ENCODE measurements at regions not wholly inside any gene's neighbourhood (a gene's known extent, or its start where the extent isn't known, plus 50 kb on each side); places are given as distances from the start of the nearest gene placed in this dataset.

GRCh38 chr6:121816906-121817540, 381.6 kb downstream of the GJA1 start:
- no peak for TF ChIP-seq REST (IDR thresholded peaks at IDR 0.05; ENCODE audit: insufficient read depth in 1 of 2, low read depth in 2 of 2, low read length in 2 of 2)
- TF ChIP-seq TAF1 (IDR thresholded peaks at IDR 0.05; ENCODE audit: borderline replicate concordance, insufficient read depth, low read length), result no peak
- no peak for TF ChIP-seq POLR2AphosphoS5 (IDR thresholded peaks at IDR 0.05; ENCODE audit: low read depth, low read length)

Measured in PFSK-1 (cell line).